Breast epithelium (tissue), 4 donors: ENCODE measurements at regions not wholly inside any gene's neighbourhood (a gene's known extent, or its start where the extent isn't known, plus 50 kb on each side); places are given as distances from the start of the nearest gene placed in this dataset.

Experiments used
- DNase-seq, 2 donors: peaks; one replicate each; pipeline ENCODE4 v3.0.0-alpha.2; 2019; ENCODE audit warnings: low spot score in 2 of 2
- H3K27ac ChIP-seq, 2 donors: fragments of 200-600 bp; sonication (generic) in 1 of 2; one replicate each; pipeline ENCODE4 v1.5.1; 2016 to 2019; ENCODE audit warnings: mild to moderate bottlenecking in 1 of 2
- H3K27me3 ChIP-seq, 2 donors: fragments of 200-600 bp; sonication (generic) in 1 of 2; one replicate each; pipeline versions ENCODE4 v1.5.1 to v1.6.0; 2017 to 2019; ENCODE audit warnings: control low read depth in 1 of 2, mild to moderate bottlenecking in 1 of 2
- H3K36me3 ChIP-seq: fragments of 200-600 bp; one replicate; pipeline ENCODE4 v1.5.1; 2019
- H3K4me1 ChIP-seq, 2 donors: fragments of 200-600 bp; sonication (generic); one replicate each; pipeline ENCODE4 v1.5.1; 2016 to 2019; ENCODE audit warnings: control low read depth in 1 of 2
- H3K4me3 ChIP-seq, 3 donors: fragments of 200-600 bp; sonication (generic); 1 replicate in 2 of 3; 2 replicates in 1 of 3; pipeline ENCODE4 v1.5.1; 2016 to 2019; ENCODE audit warnings: mild to moderate bottlenecking in 3 of 3, moderate library complexity in 2 of 3
- H3K9me3 ChIP-seq, 2 donors: fragments of 200-600 bp; sonication (generic) in 1 of 2; one replicate each; pipeline ENCODE4 v1.5.1; 2016 to 2019; ENCODE audit warnings: control low read depth in 1 of 2
- POLR2A ChIP-seq: fragments of 450-650 bp; IDR thresholded peaks from one replicate; pipeline ENCODE4 v1.6.1; 2016; ENCODE audit warnings: antibody characterized with exemption, mild to moderate bottlenecking, moderate library complexity
- POLR2AphosphoS5 ChIP-seq, 3 donors: sonication (generic); formaldehyde crosslinking; IDR thresholded peaks; one replicate each; pipeline ENCODE4 v1.6.1; 2017; ENCODE audit warnings: antibody characterized with exemption in 3 of 3
- intact Hi-C: fragments of 100-400 bp; cut with DNase I; formaldehyde crosslinking; loops from one replicate; pipeline ENCODE4 v1.15.1; 2023; ENCODE audit warnings: low total_unique reads
- TF ChIP-seq, protein P1 (sequence below), 3 donors: fragments of 450-650 bp; IDR thresholded peaks; one replicate each; pipeline ENCODE4 v1.5.1; 2016 to 2017; ENCODE audit warnings: antibody characterized with exemption in 3 of 3, mild to moderate bottlenecking in 3 of 3, moderate library complexity in 3 of 3

DNA sequence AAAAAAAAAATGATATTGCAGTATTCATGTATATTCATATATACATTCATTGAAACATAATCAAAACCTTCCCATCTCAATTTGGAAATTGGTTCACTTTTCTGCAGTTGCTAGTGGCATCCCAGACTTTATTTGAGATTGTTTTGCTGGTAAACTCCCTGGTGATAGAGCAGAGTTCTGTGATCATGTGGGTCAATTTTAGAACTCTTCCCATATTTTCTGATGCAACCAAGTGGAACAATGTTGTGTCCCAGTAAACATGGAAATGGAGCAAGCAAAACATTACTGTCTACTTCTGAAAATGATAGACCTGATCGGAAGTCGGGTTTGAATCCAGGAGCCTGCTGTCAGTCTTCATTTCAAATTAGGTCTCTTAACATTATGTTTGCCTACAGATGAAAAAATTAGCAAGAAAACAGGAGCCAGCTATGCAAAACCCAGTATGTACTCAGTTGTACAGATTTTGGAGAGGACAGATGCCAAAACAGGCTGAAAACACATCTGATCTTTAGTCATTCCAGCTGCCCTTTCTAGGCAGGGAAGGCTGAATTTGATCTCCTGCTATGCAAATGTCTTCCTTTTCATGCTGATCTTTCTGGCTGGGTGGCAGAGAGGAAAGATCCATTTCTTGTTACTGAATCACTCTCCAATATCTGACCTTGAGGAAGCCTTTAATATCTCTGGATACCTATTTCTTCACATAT is 786.6 kb upstream of the SOX9 start:
- H3K36me3 ChIP-seq, result no peaks in the 10 kb centered on the region
- intact Hi-C loops, result loop anchor here (5.0 kb wide), 1 partner anchor 333 kb away; no protein-coding TSS in a partner anchor
- TF ChIP-seq POLR2A (no peak), POLR2AphosphoS5 (IDR thresholded peaks at IDR 0.05) (no peak)
- TF ChIP-seq, protein P1, sequence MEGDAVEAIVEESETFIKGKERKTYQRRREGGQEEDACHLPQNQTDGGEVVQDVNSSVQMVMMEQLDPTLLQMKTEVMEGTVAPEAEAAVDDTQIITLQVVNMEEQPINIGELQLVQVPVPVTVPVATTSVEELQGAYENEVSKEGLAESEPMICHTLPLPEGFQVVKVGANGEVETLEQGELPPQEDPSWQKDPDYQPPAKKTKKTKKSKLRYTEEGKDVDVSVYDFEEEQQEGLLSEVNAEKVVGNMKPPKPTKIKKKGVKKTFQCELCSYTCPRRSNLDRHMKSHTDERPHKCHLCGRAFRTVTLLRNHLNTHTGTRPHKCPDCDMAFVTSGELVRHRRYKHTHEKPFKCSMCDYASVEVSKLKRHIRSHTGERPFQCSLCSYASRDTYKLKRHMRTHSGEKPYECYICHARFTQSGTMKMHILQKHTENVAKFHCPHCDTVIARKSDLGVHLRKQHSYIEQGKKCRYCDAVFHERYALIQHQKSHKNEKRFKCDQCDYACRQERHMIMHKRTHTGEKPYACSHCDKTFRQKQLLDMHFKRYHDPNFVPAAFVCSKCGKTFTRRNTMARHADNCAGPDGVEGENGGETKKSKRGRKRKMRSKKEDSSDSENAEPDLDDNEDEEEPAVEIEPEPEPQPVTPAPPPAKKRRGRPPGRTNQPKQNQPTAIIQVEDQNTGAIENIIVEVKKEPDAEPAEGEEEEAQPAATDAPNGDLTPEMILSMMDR (IDR thresholded peaks at IDR 0.05), result no peak
- H3K27me3 ChIP-seq, result no peaks in the 10 kb centered on the region
- DNase-seq, result no peak
- H3K4me3 ChIP-seq, result no peak overlapping the region
- H3K27ac ChIP-seq, result no peak overlapping the region
- no peaks in the 10 kb centered on the region for H3K4me1 ChIP-seq
- H3K9me3 ChIP-seq, result no peaks in the 10 kb centered on the region

DNA sequence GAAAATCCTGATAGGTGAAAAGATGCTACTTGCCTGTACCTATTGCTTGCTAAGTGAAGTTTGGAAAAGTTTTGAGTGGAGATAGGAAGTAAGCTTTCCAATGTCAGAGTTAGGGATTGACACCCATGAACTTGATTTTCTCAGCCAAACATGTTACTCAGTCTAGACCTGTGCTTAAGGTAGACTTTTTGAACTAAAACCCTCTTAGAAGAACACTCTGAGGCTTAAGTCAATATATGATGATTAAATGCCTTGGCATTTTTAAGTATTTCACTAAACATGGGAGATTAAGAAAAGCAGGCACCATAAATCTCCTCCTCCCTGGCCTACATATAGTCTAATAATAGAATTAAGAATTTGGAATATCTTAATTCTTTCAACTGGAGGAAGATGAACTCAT is 785.6 kb upstream of the SOX9 start:
- no peaks in the 10 kb centered on the region for H3K9me3 ChIP-seq
- H3K36me3 ChIP-seq, result no peaks in the 10 kb centered on the region
- no peaks in the 10 kb centered on the region for H3K27me3 ChIP-seq
- no peaks in the 10 kb centered on the region for H3K4me1 ChIP-seq
- TF ChIP-seq POLR2AphosphoS5 (IDR thresholded peaks at IDR 0.05) (no peak), POLR2A (no peak)
- TF ChIP-seq, protein P1 (IDR thresholded peaks at IDR 0.05), result no peak
- no peak for DNase-seq
- no peak overlapping the region for H3K27ac ChIP-seq
- H3K4me3 ChIP-seq, result no peak overlapping the region
- intact Hi-C loops, result no loop called here

DNA sequence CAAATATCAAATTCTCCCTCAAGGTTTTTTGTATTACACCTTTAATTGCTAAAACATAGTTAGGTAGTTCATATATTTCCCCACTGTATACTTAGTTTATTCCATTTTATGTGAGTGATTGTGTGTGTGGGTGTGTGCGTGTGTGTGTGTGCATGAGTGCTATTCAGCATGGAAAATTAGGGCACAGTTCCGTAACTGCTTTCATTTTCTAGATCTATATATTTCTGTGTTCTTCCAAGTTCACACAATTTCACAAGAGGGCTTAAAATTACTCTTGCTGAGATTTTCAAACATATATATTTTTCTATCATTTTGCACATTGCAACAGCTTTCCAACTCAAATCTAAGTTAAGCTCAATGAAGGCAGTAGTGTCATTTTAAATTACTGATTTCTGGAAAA is 782.9 kb upstream of the SOX9 start:
- TF ChIP-seq POLR2AphosphoS5 (IDR thresholded peaks at IDR 0.05) (no peak), POLR2A (no peak)
- TF ChIP-seq, protein P1 (IDR thresholded peaks at IDR 0.05), result no peak
- no peak overlapping the region for H3K4me3 ChIP-seq
- DNase-seq, result no peak
- H3K4me1 ChIP-seq, result no peaks in the 10 kb centered on the region
- H3K27me3 ChIP-seq, result no peaks in the 10 kb centered on the region
- H3K9me3 ChIP-seq, result no peaks in the 10 kb centered on the region
- no peaks in the 10 kb centered on the region for H3K36me3 ChIP-seq
- no peak overlapping the region for H3K27ac ChIP-seq
- intact Hi-C loops, result no loop called here

DNA sequence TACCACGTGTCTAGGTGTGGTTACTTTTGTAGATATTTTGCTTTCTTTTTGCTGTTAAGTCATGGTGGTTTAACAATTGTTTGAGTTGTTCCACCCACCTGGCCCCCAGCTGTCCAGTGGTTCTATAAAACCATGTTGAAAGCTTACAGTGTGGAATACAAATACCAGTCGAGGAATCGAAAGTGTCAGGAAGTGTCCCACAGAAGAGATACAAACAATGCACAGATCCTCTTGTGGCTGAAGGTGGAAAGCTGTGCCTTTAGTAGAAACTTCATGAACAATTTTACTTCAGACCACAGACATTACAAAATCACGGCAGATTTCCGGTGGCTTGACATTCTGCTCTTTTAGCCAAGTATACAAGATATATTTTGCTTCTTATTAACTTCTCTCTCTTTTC is 782.4 kb upstream of the SOX9 start:
- DNase-seq, result no peak
- Histone ChIP-seq H3K4me1 (no peaks in the 10 kb centered on the region), H3K9me3 (no peaks in the 10 kb centered on the region), H3K27me3 (no peaks in the 10 kb centered on the region), H3K27ac (no peak overlapping the region), H3K4me3 (peak overlapping the region in 2 of 3 donors; percentile 12 to 40), H3K36me3 (no peaks in the 10 kb centered on the region)
- intact Hi-C loops, result no loop called here
- TF ChIP-seq, protein P1 (IDR thresholded peaks at IDR 0.05), result no peak
- TF ChIP-seq POLR2AphosphoS5 (IDR thresholded peaks at IDR 0.05), result no peak
- TF ChIP-seq POLR2A, result no peak

DNA sequence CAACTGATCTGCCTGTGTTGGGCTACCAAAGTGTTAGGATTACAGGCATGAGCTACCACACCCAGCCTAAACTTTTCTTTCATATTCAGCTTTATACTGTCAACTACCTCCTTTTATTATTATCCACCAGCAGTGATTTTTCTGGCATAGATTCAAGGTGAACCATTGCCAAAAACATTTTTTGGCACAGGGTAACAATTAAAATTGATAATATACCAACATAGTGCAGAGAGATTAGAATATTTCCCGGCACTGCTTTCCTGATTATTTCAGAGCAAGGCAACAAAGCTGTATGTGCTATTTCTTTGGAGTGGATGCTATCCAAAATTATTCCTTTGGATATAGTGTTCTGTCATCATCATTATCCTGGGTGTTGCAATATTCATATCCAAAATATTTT is 781.6 kb upstream of the SOX9 start:
- no peak overlapping the region for H3K4me3 ChIP-seq
- no peak overlapping the region for H3K27ac ChIP-seq
- no peaks in the 10 kb centered on the region for H3K36me3 ChIP-seq
- DNase-seq, result no peak
- TF ChIP-seq POLR2A (no peak), POLR2AphosphoS5 (IDR thresholded peaks at IDR 0.05) (no peak)
- TF ChIP-seq, protein P1 (IDR thresholded peaks at IDR 0.05), result no peak
- H3K27me3 ChIP-seq, result no peaks in the 10 kb centered on the region
- H3K4me1 ChIP-seq, result no peaks in the 10 kb centered on the region
- no peaks in the 10 kb centered on the region for H3K9me3 ChIP-seq
- intact Hi-C loops, result no loop called here
